GM12891 (cell line): ENCODE measurements at regions not wholly inside any gene's neighbourhood (a gene's known extent, or its start where the extent isn't known, plus 50 kb on each side); places are given as distances from the start of the nearest gene placed in this dataset.
"Not testable (repeated sequence)": the region's sequence is repeated elsewhere in the genome, so short reads cannot be mapped to it uniquely, and the experiment has no call there.

Source experiments
- DNase-seq: peaks from one replicate; pipeline ENCODE4 v3.0.0; 2011; ENCODE audit warnings: low spot score; ENCODE audit not compliant: insufficient read length
- FAIRE-seq: peaks from 2 replicates; lab custom pipeline; 2011; peaks lifted over from hg19 to GRCh38; lab: Jason Lieb, UNC
- PAX5 ChIP-seq: IDR thresholded peaks from 2 replicates; pipeline ENCODE4 v1.6.1; 2011; ENCODE audit warnings: low read length, moderate library complexity, mild to moderate bottlenecking; ENCODE audit not compliant: insufficient read depth, severe bottlenecking
- POLR2A ChIP-seq: IDR thresholded peaks from 2 replicates; pipeline ENCODE4 v1.6.1; 2011; ENCODE audit warnings: low read depth, low read length, control low read depth
- POLR2AphosphoS5 ChIP-seq: IDR thresholded peaks from 2 replicates; pipeline ENCODE4 v1.6.1; 2011; ENCODE audit warnings: low read depth, low read length, control low read depth
- POU2F2 ChIP-seq: IDR thresholded peaks from 2 replicates; pipeline ENCODE4 v1.6.1; 2011; ENCODE audit warnings: low read depth, mild to moderate bottlenecking, control low read depth, low read length, moderate library complexity
- SPI1 ChIP-seq: IDR thresholded peaks from 2 replicates; pipeline ENCODE4 v1.6.1; 2011; ENCODE audit warnings: low read depth, low read length, control low read depth
- TAF1 ChIP-seq: IDR thresholded peaks from 2 replicates; pipeline ENCODE4 v1.6.1; 2011; ENCODE audit warnings: low read depth, low read length, control low read depth

- not testable (repeated sequence) for FAIRE-seq, DNase-seq
Measured at GRCh38 chr21:27921421-27921820, 954.5 kb upstream of the ADAMTS5 start.

- DNase-seq, FAIRE-seq: not testable (repeated sequence)
Measured at GRCh38 chr21:27917966-27918365, 951.1 kb upstream of the ADAMTS5 start.

GRCh38 chr21:27916326-27916725, 949.4 kb upstream of the ADAMTS5 start:
- FAIRE-seq, DNase-seq: not testable (repeated sequence)

- not testable (repeated sequence) for DNase-seq, FAIRE-seq
Measured at GRCh38 chr21:27912133-27912532, 945.2 kb upstream of the ADAMTS5 start.

- DNase-seq, FAIRE-seq: not testable (repeated sequence)
Measured at GRCh38 chr21:27909487-27909886, 942.6 kb upstream of the ADAMTS5 start.

GRCh38 chr21:27908816-27909215, 941.9 kb upstream of the ADAMTS5 start:
- not testable (repeated sequence) for FAIRE-seq, DNase-seq

GRCh38 chr21:27902904-27903303, 936.0 kb upstream of the ADAMTS5 start:
- DNase-seq, FAIRE-seq: not testable (repeated sequence)

GRCh38 chr21:27893619-27894018, 926.7 kb upstream of the ADAMTS5 start:
- not testable (repeated sequence) for FAIRE-seq, DNase-seq

- not testable (repeated sequence) for FAIRE-seq, DNase-seq
Measured at GRCh38 chr21:27891495-27891894, 924.6 kb upstream of the ADAMTS5 start.

- not testable (repeated sequence) for FAIRE-seq
Measured at GRCh38 chr21:27887808-27888455, 921.0 kb upstream of the ADAMTS5 start.

GRCh38 chr21:27885296-27885711, 918.4 kb upstream of the ADAMTS5 start:
- DNase-seq (no peak), FAIRE-seq (no peak)
- TF ChIP-seq POU2F2, result no peak
- no peak for TF ChIP-seq TAF1
- no peak for TF ChIP-seq PAX5
- TF ChIP-seq POLR2A, result no peak
- TF ChIP-seq SPI1, result no peak
- TF ChIP-seq POLR2AphosphoS5, result no peak

More at GRCh38 chr21:27887808-27888455, 921.0 kb upstream of the ADAMTS5 start:
- not testable (repeated sequence) for DNase-seq

- FAIRE-seq, DNase-seq: not testable (repeated sequence)
Measured at GRCh38 chr21:27881331-27881730, 914.4 kb upstream of the ADAMTS5 start.

- not testable (repeated sequence) for DNase-seq, FAIRE-seq
Measured at GRCh38 chr21:27872411-27872810, 905.5 kb upstream of the ADAMTS5 start.

GRCh38 chr21:27870755-27871154, 903.9 kb upstream of the ADAMTS5 start:
- DNase-seq, FAIRE-seq: not testable (repeated sequence)

- FAIRE-seq, DNase-seq: not testable (repeated sequence)
Measured at GRCh38 chr21:27860314-27860955, 893.5 kb upstream of the ADAMTS5 start.

- not testable (repeated sequence) for FAIRE-seq, DNase-seq
Measured at GRCh38 chr21:27858053-27858825, 891.4 kb upstream of the ADAMTS5 start.

- not testable (repeated sequence) for DNase-seq, FAIRE-seq
Measured at GRCh38 chr21:27856988-27857387, 890.1 kb upstream of the ADAMTS5 start.
